ENCODE measurements at regions not wholly inside any gene's neighbourhood (a gene's known extent, or its start where the extent isn't known, plus 50 kb on each side); places are given as distances from the start of the nearest gene placed in this dataset.

DNA sequence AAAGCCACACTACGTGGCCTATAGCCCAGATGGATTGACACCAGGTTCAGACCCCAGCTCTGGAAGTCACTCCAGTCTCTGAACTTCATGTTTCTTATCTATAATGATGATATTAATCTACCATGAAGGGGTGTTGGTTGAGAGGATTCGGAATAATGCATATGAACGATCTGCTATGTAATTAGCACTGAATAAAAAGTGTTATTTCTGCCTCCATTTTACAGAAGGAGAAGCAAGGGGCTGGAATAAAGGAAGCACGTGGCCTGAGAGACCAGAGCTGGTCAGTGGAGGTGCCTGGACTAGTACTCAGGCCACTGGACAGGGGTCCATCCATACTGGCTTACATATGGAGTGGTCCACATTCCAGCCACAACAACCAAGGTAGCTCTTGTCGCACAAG, 166.5 kb upstream of the MYCN start:
- no peak overlapping the region for H2AFZ ChIP-seq (ENCODE audit: low read length)
- no peaks in the 10 kb centered on the region for H3K4me1 ChIP-seq (ENCODE audit: control insufficient read depth, extremely low read depth, insufficient read depth, low read length)
- H3K4me3 ChIP-seq (replicated peaks in 1 of 4; ENCODE audit: control extremely low read depth in 1 of 4, insufficient read depth in 1 of 4, low read depth in 3 of 4, low read length in 4 of 4) = no peak overlapping the region
- no peaks in the 10 kb centered on the region for H3K27me3 ChIP-seq (ENCODE audit: control insufficient read depth, insufficient read depth, low read length)
- H3K27ac ChIP-seq (ENCODE audit: insufficient read depth, low read length) = no peak overlapping the region
- no peaks in the 10 kb centered on the region for H4K20me1 ChIP-seq (ENCODE audit: control insufficient read depth, extremely low read depth, insufficient read depth, low read length)
- TF ChIP-seq EZH2 (IDR thresholded peaks at IDR 0.05; ENCODE audit: low read length, missing control alignments) = no peak
- TF ChIP-seq, protein P1, sequence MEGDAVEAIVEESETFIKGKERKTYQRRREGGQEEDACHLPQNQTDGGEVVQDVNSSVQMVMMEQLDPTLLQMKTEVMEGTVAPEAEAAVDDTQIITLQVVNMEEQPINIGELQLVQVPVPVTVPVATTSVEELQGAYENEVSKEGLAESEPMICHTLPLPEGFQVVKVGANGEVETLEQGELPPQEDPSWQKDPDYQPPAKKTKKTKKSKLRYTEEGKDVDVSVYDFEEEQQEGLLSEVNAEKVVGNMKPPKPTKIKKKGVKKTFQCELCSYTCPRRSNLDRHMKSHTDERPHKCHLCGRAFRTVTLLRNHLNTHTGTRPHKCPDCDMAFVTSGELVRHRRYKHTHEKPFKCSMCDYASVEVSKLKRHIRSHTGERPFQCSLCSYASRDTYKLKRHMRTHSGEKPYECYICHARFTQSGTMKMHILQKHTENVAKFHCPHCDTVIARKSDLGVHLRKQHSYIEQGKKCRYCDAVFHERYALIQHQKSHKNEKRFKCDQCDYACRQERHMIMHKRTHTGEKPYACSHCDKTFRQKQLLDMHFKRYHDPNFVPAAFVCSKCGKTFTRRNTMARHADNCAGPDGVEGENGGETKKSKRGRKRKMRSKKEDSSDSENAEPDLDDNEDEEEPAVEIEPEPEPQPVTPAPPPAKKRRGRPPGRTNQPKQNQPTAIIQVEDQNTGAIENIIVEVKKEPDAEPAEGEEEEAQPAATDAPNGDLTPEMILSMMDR (conservative IDR thresholded peaks at IDR 0.05 in 1 of 2, IDR thresholded peaks at IDR 0.05 in 1 of 2; ENCODE audit: low read depth in 1 of 2, low read length in 2 of 2) = no peak
- no peaks in the 10 kb centered on the region for H3K36me3 ChIP-seq (ENCODE audit: control insufficient read depth, insufficient read depth, low read length)
- no peak for DNase-seq (ENCODE audit: low read depth in 2 of 2)
- no peak overlapping the region for H3K4me2 ChIP-seq (ENCODE audit: extremely low read depth, insufficient read depth, low read length)
- no peaks in the 10 kb centered on the region for H3K79me2 ChIP-seq (ENCODE audit: control insufficient read depth, insufficient read depth, low read length)
- no peaks in the 10 kb centered on the region for H3K9me3 ChIP-seq (ENCODE audit: control insufficient read depth, insufficient read depth, low read depth, low read length)
- H3K9ac ChIP-seq (ENCODE audit: insufficient read depth, low read length) = no peak overlapping the region

DNA sequence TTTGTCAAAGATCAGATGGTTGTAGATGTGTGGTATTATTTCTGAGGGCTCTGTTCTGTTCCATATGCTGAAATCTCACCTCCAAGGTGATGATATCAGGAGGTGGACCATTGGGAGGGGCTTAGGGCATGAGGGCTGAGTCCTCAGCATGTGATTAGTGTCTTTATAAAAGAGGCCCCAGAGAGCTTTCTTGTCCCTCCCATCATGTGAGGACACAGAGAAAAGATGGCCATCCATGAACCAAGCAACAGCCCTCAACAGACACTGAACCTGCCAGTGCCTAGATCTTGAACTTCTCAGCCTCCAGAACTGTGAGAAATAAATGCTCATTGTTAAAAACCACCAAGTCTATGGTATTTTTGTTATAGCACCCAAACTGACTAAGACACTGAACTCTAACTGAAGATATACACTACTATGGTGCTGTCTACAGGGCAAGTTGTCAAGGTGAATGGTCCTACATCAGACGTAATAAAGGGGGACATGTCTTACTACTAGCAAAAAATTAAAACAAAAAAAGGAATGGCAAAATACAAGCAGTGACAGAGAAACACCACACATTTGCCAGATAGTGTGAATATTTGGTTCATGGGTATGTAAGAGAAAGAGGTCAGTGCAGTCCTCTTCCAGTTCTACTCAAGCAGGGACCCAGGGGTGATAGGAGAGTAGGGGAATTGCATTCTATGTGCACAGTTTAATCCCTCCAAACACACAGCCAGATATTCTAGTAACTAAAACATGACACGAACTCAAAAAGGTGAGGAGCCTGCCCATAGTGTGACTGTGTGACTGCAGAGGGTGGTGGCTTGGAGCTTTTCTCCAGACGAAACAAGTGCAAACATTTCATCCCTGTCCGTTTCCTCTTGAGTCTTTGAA, 164.4 kb upstream of the MYCN start:
- Histone ChIP-seq H3K36me3 (ENCODE audit: control insufficient read depth, insufficient read depth, low read length) (no peaks in the 10 kb centered on the region), H3K4me2 (ENCODE audit: extremely low read depth, insufficient read depth, low read length) (no peak overlapping the region), H2AFZ (ENCODE audit: low read length) (no peak overlapping the region), H3K4me1 (ENCODE audit: control insufficient read depth, extremely low read depth, insufficient read depth, low read length) (no peaks in the 10 kb centered on the region), H3K27me3 (ENCODE audit: control insufficient read depth, insufficient read depth, low read length) (no peaks in the 10 kb centered on the region), H3K9ac (ENCODE audit: insufficient read depth, low read length) (no peak overlapping the region), H3K9me3 (ENCODE audit: control insufficient read depth, insufficient read depth, low read depth, low read length) (no peaks in the 10 kb centered on the region), H3K4me3 (replicated peaks in 1 of 4; ENCODE audit: control extremely low read depth in 1 of 4, insufficient read depth in 1 of 4, low read depth in 3 of 4, low read length in 4 of 4) (no peak overlapping the region), H4K20me1 (ENCODE audit: control insufficient read depth, extremely low read depth, insufficient read depth, low read length) (no peaks in the 10 kb centered on the region), H3K79me2 (ENCODE audit: control insufficient read depth, insufficient read depth, low read length) (no peaks in the 10 kb centered on the region), H3K27ac (ENCODE audit: insufficient read depth, low read length) (no peak overlapping the region)
- no peak for DNase-seq (ENCODE audit: low read depth in 2 of 2)
- no peak for TF ChIP-seq EZH2 (IDR thresholded peaks at IDR 0.05; ENCODE audit: low read length, missing control alignments)
- TF ChIP-seq, protein P1 (conservative IDR thresholded peaks at IDR 0.05 in 1 of 2, IDR thresholded peaks at IDR 0.05 in 1 of 2; ENCODE audit: low read depth in 1 of 2, low read length in 2 of 2) = no peak

DNA sequence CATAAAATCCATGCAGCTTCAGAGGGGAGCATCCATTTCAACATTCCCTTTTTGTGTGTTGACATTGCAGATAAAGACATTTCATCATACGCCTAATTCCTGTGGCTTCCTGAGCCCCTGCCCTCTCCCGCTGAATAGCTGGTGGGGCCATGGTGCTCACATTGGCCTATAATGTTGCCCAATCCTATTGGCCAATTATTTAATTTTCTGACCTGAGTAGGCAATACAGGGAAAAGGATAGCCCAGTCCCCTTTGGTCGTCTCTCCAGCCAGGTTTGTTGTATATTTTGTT, 163.8 kb upstream of the MYCN start:
- Histone ChIP-seq H3K4me1 (ENCODE audit: control insufficient read depth, extremely low read depth, insufficient read depth, low read length) (no peaks in the 10 kb centered on the region), H3K36me3 (ENCODE audit: control insufficient read depth, insufficient read depth, low read length) (no peaks in the 10 kb centered on the region), H2AFZ (ENCODE audit: low read length) (no peak overlapping the region), H3K79me2 (ENCODE audit: control insufficient read depth, insufficient read depth, low read length) (no peaks in the 10 kb centered on the region), H3K4me2 (ENCODE audit: extremely low read depth, insufficient read depth, low read length) (no peak overlapping the region), H3K27ac (ENCODE audit: insufficient read depth, low read length) (no peak overlapping the region), H3K27me3 (ENCODE audit: control insufficient read depth, insufficient read depth, low read length) (no peaks in the 10 kb centered on the region), H3K4me3 (replicated peaks in 1 of 4; ENCODE audit: control extremely low read depth in 1 of 4, insufficient read depth in 1 of 4, low read depth in 3 of 4, low read length in 4 of 4) (no peak overlapping the region), H4K20me1 (ENCODE audit: control insufficient read depth, extremely low read depth, insufficient read depth, low read length) (no peaks in the 10 kb centered on the region), H3K9ac (ENCODE audit: insufficient read depth, low read length) (no peak overlapping the region), H3K9me3 (ENCODE audit: control insufficient read depth, insufficient read depth, low read depth, low read length) (no peaks in the 10 kb centered on the region)
- no peak for TF ChIP-seq EZH2 (IDR thresholded peaks at IDR 0.05; ENCODE audit: low read length, missing control alignments)
- TF ChIP-seq, protein P1 (conservative IDR thresholded peaks at IDR 0.05 in 1 of 2, IDR thresholded peaks at IDR 0.05 in 1 of 2; ENCODE audit: low read depth in 1 of 2, low read length in 2 of 2) = no peak
- DNase-seq (ENCODE audit: low read depth in 2 of 2) = peak; percentile 10 to 14
